Activated CD8-positive, alpha-beta memory T cell treated with anti-CD3 and anti-CD28 coated beads, Interleukin-2, amount 50 U/mL, for 4 hours (primary cell): ENCODE measurements at regions not wholly inside any gene's neighbourhood (a gene's known extent, or its start where the extent isn't known, plus 50 kb on each side); places are given as distances from the start of the nearest gene placed in this dataset.

ENCODE experiments used
- DNase-seq: peaks from one replicate; pipeline ENCODE4 v3.0.0-alpha.2; 2020

DNA sequence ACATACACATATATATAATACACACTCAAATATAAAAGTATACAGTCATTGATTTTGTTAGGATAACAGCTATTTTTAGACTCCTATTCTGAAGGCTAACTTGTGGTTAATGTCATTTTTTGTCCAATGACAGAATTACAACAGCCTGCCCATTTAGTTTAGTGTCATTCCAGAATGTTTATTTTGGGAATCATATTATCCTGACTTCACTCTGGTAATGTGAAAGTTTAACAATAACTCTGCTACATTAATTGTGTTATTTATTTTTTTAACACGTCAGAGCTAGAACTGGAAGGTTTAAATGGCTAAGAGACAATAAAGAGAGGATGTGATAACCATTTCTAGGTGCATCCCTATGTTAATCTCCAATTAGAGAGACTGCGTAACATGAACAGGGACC lies 648.1 kb downstream of the USP25 start:
- no peak for DNase-seq

DNA sequence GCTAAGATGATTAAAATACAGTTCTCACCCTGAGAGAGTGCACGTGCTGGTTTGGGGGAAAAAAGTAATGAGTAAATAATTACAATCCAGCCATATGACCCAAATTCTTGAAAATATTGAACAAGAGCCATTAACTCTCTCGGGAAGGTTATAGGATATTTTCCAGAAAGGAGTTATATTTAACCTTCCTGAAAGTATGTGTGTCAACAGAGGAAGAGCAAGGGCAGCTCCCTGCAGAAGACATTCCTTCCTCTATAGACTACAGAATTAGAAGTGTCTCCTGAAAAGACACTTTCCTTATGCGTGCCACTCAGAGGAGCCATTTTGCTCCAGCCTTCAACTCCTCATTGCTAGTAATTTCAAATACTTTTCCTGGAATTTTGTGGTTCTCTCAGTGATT lies 648.7 kb downstream of the USP25 start:
- DNase-seq = no peak

DNA sequence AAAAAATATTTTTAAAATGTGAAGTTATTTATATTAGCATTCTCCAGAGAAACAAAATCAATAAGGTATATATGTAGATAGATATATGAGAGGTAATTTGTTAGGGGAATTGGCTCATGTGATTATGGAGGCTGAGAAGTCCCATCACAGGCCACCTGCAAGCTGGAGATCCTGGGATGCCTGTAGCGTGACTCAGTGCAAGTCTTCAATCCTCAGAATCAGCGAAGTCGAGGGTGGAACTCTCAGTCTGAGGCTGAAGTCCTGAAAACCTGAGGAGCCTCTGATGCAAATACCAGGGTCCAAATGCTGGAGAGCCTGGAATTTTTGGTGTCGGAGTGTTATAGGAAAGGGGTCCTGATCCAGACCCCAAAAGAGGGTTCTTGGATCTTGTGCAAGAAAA lies 658.5 kb downstream of the USP25 start:
- no peak for DNase-seq

DNA sequence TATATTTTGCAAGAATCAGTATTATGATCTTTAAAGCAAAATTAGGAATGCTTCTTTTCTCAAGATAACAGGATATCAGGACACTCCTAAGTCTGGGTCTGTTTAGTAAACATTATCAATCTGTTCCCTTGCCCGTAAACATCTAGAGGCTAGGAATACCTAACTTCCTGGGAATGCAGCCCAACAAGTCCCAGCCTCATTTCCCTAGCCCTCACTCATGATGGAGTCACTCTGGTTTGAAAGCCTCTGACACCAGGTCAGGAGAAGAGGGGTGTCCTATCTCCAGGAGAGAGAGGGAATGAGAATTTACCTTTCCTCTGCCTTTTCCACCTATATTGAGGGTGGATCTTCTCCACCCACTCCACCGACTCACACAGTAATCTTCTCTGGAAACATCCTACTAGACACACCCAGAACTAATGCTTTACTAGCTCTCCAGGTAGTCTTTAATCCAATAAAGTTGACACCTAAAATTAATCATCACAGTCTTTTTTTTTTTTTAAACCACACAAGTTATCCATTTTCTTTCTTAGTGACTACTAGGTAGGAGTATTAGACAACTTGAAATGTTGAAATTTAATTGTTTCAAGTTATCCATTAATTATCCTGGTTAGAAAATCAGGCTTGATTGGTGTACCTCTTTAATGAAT lies 659.3 kb downstream of the USP25 start:
- no peak for DNase-seq

DNA sequence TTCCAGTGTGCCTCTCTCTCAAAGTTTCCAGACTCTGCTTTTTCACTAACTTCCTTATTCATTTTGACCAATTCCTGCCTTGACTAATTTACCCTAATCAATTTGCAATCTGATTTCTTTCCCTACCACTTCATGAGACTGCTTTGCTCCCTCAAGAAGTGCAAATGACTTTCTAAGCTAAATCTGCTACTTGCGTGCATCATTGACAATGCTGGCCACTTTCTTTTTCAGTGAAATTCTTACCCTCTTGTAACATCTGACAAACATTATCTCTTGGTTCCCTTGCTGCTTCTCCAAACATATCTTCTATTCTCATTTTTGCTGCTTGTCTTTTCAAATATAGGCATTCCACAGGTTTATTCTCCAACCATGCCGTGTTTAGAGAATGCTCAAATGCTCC lies 659.9 kb downstream of the USP25 start:
- DNase-seq = no peak

DNA sequence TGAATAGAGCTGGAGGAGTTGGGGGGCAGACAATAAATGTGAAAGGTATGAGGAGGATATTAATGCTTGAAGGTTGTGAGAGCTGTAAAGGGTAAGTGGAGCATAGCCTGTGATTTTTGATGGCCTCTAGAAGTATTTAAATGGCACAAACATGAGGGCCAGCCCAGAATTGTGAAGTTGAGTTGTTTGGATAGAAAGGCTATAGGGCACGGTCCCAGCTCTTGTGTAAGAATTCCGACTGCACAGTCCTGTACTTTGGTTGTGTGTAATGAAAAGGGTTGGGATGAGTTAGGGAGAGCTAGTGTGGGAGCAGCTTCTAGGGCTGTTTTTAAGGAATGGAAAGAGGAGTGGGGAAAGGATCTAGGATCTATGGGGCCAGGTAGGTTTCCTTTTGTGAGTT lies 665.5 kb downstream of the USP25 start:
- DNase-seq = no peak

DNA sequence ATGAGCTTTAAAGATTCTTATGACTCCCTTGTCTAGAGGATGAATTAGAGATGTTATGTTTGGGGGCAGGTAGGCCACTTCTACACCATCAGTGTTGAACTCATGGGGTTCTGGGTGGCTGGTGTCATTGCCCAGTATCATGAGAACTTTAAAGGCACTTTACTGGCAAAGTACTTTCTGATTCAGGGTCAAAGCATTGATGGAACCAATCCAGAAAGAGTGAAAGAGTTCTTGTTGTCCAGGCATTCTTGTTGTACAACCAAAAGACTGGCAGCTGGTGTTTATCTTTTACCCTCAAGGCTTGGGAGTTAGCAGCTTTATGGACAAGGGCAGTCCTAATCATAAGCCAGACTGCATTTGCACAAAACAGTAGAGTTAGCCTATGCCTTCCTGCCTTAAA lies 673.0 kb downstream of the USP25 start:
- DNase-seq = no peak

DNA sequence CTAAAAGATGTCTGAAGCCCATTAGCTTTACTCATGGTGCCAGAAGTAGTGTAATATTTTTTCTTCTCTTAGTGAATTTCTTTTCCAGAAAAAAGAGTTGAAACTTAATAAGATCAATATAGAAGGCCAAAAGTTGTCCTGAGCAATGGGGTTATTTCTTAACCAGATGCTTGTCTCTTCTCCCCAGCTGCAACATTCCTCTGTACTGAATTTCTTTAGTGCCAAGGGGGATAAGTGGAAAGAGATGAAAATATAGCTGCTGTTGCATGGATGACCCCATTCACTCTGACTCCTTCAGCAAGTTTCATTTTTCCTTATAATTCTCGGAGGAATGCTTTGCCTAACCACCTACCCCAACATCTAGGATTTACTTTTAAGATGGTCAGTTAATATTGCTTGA lies 675.0 kb downstream of the USP25 start:
- DNase-seq = no peak

DNA sequence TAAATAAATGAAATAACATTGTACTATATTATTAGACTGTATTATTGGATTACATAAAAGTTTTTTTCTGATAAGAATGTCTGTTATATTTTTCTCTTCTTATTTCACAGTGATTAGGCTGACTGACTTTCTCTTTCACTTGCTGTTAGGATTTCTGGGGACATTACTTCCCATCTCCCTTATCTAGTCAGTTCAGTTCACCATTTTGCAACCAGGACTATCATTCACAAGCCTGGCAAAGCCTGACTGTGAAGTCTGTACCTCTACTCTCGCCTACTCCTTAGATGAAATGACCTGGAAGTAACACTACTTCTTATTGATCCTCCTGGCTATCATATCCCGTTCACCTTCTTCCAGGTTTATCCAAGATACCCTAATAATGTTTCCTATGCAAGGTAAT lies 676.6 kb downstream of the USP25 start:
- no peak for DNase-seq

DNA sequence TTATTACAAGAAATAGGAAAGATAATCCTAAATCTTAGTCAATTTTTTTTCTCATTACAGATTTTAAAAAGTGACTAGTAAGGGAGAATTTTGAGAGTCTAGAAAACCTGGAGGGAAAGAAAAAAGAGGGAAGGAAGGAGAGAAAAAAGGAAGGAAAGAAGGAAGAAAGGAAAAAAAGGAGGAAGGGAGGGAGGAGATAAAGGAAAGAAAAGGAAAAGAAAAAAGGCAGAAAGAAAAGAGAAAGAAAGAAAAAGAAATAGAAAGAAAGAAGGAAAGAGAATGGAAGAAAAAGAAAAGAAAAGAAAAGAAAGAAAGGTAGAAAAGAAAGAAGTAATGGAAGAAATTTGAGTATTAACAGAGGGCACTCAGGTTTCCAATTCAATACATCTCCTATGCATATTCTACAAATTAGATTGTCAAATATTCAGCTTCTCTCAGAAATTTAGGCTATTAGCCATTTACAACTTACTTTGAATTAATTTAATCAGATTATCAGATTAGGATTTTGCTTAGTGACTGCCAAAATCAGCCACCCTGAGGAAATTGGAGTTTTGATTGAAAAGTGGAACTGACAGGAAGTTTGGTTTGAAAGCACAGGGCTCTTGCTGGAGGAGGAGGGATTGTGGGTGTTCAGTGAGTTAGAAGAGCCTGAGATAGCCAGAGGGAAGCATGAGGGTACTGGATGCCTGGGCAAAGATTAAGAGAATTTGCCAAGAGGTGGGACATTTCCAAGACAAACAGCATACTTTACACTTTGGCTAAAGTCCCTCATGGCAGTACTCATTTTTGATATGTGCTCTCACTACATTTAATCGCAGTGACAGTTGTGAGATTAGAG lies 677.8 kb downstream of the USP25 start:
- DNase-seq = no peak

DNA sequence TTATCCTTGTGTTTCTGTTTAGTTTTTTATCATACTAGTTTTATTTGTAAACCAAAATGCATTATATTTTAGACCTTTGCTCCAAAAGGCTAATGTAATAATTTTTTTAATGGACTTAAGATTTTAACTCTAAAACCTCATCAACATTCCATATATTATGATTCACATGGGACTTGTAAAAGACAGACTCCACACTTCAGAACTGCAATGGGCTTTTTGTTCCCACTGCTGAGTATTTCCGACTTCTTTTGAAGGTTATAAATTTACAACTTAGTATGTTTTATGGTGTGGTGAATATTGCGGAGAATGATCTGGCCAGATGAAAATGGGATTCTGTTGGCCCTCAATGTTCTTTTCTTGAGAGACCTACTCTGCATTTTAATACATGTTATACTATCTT lies 678.5 kb downstream of the USP25 start:
- DNase-seq = no peak

DNA sequence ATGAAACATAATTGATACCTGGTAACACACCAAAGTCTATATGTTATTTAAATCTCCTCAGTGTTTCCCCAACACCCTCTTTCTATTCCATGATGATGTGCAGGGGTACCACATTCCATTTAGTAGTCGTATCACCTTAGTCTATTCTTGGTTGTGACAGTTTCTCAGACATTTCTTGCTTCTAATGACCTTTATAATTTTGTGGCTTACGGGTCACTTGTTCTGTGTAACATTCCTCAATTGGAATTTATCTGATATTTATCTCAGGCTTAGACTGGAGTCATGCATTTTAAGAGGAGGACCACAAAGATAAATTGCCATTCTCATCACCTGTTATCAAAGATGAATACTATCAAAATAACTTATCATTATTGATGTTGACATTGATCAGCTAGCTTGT lies 679.6 kb downstream of the USP25 start:
- no peak for DNase-seq

DNA sequence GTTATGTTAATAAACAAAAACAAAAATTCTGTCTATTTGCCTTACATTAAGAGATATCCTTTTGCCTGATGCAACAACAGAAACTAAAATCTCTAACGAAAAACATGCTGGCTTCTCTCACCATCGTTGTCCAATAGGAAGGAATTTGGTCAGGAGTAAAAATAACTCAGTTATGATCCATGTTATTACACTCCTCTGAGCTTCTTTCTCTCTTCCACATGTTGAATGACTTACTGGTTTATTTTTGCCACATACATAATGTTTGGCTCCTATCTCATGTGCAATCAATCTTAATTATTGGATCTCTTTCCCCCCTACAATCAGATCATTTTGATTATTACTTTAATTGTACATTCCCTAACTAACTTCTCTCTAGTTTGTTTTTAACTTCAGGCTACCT lies 688.4 kb downstream of the USP25 start:
- no peak for DNase-seq

DNA sequence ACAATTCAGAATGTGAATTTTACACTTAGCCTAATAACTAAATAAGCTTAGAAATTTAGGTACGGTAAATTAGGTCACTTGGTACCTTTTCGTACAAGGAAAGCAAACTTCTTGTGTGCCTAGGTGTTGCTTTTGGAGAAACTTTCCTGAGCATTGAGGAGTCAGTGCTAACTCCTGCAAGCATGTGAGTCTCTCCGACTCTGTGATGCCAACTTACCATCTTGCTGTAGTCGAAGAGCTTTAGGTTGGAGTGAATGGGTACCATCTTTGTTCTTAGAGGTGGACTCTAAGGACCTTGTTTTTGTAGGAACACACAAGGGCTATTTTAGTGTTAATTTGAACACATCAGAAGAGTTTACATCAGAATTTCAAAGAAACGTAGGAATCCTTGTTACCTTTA lies 688.9 kb downstream of the USP25 start:
- no peak for DNase-seq

DNA sequence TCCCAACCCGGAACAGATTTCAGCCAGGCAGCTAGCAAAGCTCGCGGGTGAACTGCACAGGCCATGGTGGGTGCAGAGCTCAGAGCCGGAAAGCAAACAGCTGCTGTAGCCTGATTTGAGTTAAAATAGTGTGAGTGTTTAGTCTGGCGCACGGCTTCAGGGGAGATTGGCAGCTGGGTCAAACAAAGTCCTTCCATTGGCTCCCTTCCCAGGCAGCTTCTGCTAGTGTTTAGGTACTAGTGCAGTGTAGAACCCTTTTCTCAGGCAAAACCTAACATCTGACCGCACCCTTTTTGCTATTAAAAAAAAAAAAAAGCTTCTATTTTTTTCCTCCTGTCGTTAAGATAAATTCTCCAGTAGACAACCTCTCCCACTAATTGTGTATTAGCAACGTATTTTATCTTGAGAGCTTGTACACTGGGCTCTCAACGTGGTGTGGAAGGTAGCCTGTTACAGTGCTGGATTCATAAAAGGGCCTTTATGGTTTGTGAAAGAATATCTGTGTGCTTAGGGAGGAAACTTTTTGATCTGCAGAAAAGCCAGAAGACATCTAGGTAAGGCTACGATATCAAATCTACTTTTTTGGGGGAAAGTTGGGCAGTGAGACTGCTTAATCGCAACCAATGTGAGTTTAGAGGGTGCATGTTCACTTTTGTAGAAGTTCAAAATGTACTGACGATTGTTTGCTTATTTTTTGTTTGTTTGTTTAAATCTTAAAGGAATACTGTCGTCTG lies 689.6 kb downstream of the USP25 start:
- no peak for DNase-seq

DNA sequence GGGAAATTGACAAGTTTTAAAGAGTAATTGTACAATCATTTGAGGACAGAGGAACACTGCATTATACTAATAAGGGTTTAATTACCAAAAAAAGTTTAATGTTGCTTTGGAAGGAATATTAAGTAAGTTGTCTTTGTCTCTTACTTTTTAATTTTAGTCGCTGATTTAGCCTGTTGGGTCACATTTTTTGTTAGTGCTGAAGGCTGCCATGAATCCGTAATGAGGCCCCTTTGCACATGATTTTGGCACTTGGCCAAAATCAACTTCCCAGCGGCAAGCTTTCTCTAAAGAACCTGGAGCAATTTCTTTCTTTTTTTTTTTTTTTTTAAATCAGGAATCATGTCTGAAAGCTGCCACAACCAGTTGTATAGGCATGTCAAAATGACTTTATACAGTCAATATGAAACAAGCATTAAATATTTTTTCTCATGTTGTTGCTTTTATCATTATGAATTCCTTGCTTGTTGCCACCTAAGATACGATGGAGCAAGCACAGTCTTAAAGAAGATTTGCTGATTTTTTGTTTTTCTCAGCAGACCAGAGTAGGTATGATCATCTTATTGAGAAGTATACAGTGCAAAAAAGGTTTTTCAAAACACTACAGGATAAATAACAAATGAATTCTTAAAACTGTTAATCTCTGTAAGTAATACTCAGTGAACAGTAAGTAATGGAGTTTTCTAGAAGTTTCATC lies 690.4 kb downstream of the USP25 start:
- DNase-seq = no peak

DNA sequence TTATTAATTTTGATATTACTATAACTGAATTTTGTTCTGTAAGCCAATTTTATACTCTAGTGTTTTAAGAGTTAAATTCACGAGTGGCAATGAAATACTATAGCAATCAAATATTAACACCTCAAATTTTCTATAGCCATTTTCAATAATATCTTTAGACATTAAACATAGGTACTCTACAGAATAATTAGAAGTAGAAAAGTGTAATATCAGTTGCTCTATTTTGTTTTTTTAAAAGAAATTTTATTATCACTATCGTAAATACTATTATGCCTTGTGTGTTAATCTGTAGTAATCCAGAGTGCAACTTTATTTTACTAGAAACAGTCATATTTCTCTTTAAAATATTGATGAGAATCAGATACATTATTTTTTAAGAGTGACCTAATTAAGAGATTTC lies 691.2 kb downstream of the USP25 start:
- no peak for DNase-seq

DNA sequence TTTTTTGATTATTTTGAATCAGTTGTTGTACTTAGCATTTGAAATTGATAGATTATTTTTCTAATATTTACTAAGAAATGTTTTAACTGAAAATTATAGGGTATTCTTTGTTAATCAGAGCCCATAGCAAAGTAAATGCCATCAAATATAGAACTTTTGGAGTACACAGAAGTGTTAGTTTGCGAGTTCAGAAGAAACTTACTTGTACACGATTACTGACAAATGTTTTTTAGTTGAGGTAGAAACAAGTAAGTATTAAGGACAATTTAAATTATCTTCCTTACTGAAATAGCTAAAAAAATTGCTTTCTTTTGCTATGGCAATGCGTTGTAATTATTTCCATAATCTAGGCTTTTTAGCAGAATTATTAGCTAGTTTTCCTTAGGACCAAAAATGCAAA lies 692.2 kb downstream of the USP25 start:
- DNase-seq = no peak

DNA sequence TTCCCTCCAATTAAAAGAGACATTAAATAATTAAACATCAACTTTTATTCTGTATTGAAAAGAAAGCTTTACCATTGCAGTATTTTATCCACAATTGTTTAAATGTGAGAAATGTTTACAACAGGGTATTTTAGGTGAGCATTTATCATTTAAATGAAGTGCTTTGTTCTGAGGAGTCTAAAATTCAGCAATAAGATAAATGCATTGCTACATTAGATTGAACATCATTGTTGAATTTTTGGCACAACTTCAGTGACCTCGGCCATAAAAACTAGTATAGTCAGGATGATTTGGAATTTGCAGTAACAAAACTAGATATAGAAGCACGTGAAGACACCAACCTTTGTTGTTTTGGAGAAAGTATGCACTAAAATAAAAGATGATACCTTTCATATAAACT lies 692.9 kb downstream of the USP25 start:
- DNase-seq = no peak

DNA sequence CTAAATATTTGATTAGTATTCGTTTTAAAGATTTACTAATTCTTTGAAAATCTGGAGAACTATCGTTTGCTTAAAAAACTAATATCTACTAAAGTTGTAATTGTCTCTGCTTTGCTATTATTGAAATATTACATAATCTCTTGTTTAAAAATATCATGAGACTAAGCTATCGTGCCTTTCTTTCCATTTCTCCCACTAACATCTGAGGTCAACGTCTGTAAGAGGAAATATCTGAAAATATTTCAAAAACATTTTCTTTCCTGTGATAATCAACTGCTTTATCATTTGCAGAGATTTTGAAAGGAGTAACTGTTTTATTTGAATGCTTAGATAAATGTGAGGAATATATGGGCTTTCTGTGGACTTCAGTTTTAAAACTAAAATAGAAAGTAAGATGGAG lies 694.1 kb downstream of the USP25 start:
- DNase-seq = no peak

DNA sequence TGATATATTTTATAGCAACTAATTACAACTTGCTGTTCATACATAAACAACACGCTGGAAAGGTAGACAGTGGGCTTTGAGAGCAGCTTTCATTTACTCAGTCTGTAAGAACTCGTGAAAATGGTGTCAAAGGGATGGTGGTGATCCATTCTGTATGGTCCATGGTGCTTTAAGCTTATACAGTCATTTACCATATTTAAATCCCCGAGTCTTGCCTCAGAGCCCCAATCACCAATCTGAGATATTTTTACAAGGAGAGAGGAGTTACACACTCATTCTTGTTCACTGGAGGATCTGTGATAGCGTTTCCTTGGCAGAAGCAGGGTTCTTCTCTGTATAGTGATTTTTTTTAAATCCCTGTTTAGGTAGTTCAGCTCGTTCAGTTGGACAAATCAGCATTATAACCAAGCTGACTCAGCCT lies 694.6 kb downstream of the USP25 start:
- no peak for DNase-seq

DNA sequence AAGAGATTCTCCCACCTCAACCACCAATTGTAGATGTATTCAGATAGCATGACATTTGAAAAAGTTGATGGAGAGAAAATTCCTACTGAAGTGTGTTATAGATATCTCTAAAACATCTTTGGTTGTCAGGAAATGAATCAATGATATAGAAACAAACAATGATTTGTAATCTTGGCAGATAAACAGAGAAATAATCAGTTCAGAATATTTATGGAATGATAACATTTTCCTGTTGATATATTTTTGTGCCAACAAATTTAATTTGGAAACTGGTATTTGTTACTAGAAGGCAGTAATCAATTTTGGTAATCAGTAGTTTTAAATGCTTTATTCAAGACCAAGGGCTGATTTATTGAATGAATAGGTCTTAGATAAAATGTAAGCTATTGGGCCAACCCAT lies 695.6 kb downstream of the USP25 start:
- DNase-seq = no peak

DNA sequence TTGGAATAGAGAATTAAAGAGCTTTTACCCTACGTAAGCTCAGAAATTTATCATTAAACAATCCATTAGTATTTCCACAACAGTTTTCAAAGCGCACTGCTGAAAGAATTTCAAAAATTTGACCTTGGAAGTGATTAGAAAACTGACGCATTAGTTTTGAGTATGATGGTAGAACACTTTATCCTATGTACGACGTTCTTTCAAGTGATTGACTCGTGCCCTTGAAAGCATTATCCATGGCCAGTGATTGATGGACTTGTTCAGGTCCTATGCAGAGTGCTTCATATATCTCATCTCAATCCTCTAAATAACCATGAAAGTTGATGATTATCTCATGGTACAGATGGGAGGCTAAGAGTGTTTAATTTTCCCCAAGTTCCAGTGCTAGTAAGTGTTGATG lies 697.2 kb downstream of the USP25 start:
- no peak for DNase-seq
